ENCODE measurements at regions not wholly inside any gene's neighbourhood (a gene's known extent, or its start where the extent isn't known, plus 50 kb on each side); places are given as distances from the start of the nearest gene placed in this dataset.

DNA sequence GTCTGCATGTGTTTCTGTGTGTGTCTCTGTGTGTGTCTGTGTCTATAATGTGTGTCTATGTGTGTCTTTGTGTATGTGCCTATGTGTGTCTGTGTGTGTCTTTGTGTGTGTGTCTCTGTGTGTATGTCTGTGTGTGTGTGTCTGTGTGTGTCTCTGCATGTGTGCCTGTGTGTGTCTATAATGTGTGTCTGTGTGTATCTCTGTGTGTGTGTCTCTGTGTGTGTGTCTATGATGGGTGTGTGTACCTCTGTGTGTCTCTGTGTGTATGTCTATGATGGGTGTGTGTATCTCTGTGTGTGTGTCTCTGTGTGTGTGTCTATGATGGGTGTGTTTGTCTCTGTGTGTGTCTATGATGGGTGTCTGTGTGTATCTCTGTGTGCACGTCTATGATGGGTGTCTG, 126.2 kb upstream of the GPC1 start:
- H3K27me3 Mint-ChIP-seq (ENCODE audit: insufficient read depth, unreplicated experiment): peaks cover 5% of the 10 kb centered on the region
- no peaks in the 10 kb centered on the region for H3K36me3 Mint-ChIP-seq (ENCODE audit: insufficient read depth, unreplicated experiment)
- H3K27ac Mint-ChIP-seq (ENCODE audit: low read depth, unreplicated experiment): no peak overlapping the region
- no peaks in the 10 kb centered on the region for H3K9me3 Mint-ChIP-seq (ENCODE audit: unreplicated experiment)
- ChIA-PET CTCF (no interaction called here), POLR2A (no interaction called here)
- no peak overlapping the region for H3K4me3 Mint-ChIP-seq (ENCODE audit: unreplicated experiment)
- no TSS peak for BruUV-seq (replicated peaks)
- TF ChIP-seq, protein P1, sequence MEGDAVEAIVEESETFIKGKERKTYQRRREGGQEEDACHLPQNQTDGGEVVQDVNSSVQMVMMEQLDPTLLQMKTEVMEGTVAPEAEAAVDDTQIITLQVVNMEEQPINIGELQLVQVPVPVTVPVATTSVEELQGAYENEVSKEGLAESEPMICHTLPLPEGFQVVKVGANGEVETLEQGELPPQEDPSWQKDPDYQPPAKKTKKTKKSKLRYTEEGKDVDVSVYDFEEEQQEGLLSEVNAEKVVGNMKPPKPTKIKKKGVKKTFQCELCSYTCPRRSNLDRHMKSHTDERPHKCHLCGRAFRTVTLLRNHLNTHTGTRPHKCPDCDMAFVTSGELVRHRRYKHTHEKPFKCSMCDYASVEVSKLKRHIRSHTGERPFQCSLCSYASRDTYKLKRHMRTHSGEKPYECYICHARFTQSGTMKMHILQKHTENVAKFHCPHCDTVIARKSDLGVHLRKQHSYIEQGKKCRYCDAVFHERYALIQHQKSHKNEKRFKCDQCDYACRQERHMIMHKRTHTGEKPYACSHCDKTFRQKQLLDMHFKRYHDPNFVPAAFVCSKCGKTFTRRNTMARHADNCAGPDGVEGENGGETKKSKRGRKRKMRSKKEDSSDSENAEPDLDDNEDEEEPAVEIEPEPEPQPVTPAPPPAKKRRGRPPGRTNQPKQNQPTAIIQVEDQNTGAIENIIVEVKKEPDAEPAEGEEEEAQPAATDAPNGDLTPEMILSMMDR (IDR thresholded peaks at IDR 0.05; ENCODE audit: unreplicated experiment): no peak
- DNase-seq (ENCODE audit: unreplicated experiment): no peak
- H3K4me1 Mint-ChIP-seq (ENCODE audit: insufficient read depth, unreplicated experiment): no peaks in the 10 kb centered on the region
- intact Hi-C loops (cut with micrococcal nuclease): no loop called here

DNA sequence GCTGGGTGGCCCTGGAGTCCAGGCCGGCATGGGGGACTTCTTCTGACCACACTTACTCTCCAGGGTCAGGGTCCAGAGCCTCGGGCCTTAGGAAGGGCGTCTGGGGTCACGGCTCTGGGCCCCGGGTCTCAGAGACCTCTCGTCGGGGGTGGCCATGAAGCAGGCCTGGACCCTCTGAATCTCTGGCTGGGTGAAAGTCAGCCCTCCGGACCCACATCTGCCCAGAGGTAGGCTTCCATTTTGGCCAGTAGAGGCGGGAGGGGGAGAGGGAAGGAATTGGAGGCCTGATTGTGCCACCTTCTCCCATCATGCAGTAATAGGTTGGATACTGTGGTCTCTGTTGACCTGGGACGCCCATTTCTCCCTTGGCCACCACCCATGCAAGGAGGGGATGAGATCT, 125.3 kb upstream of the GPC1 start:
- no peaks in the 10 kb centered on the region for H3K27me3 Mint-ChIP-seq (ENCODE audit: insufficient read depth, unreplicated experiment)
- TF ChIP-seq, protein P1 (IDR thresholded peaks at IDR 0.05; ENCODE audit: unreplicated experiment): no peak
- CTCF ChIA-PET: no interaction called here
- no TSS peak for BruUV-seq (replicated peaks)
- H3K27ac Mint-ChIP-seq (ENCODE audit: low read depth, unreplicated experiment): no peak overlapping the region
- POLR2A ChIA-PET: no interaction called here
- H3K4me1 Mint-ChIP-seq (ENCODE audit: insufficient read depth, unreplicated experiment): no peaks in the 10 kb centered on the region
- no peaks in the 10 kb centered on the region for H3K36me3 Mint-ChIP-seq (ENCODE audit: insufficient read depth, unreplicated experiment)
- DNase-seq (ENCODE audit: unreplicated experiment): no peak
- no peaks in the 10 kb centered on the region for H3K9me3 Mint-ChIP-seq (ENCODE audit: unreplicated experiment)
- intact Hi-C loops (cut with micrococcal nuclease): no loop called here
- H3K4me3 Mint-ChIP-seq (ENCODE audit: unreplicated experiment): no peak overlapping the region

DNA sequence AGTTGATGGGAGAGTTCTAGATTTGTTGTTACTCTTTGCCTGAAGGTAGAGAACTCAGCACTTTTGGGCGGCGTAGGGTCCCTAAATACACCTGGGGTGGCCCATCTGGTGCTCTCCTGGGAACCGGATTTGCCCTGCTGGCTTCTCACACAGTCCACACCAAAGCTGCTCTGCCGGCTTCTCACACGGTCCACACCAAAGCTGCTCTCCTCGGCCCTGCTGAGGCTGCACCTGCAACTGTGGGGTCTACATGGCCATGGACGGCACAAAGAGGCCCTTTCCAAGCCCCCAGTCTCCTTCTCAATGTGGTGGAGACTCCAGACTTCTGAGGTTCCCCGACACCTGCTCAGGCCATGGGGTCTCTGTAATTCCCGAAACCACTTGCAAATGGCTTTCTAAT, 124.8 kb upstream of the GPC1 start:
- ChIA-PET CTCF (no interaction called here), POLR2A (no interaction called here)

DNA sequence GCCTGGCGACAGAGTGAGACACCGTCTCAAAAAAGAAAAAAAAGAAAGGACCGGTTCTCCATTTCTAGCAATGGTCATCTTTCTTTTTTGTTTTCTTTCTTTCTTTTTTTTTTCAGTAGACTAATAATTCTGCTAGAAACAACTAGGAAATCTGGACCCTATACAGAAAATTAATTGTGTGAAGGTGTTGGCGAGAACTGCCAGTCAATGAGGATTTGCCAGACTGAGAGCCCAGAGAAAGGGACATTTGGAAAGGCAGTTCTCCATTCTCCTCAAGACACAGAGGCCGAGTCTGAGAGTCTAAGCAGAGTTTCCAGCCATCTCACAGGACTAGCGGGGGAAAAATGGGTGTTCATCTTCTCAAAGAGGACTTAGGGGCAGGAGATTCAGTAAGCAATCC, 123.6 kb upstream of the GPC1 start:
- no TSS peak for BruUV-seq (replicated peaks)
- ChIA-PET POLR2A (interaction anchor here (0.5 kb wide), 1 partner anchor 681 kb away, joined by 3 read pairs; no protein-coding TSS in a partner anchor), CTCF (no interaction called here)
- Mint-ChIP-seq H3K36me3 (ENCODE audit: insufficient read depth, unreplicated experiment) (no peaks in the 10 kb centered on the region), H3K4me1 (ENCODE audit: insufficient read depth, unreplicated experiment) (no peaks in the 10 kb centered on the region), H3K27ac (ENCODE audit: low read depth, unreplicated experiment) (no peak overlapping the region), H3K4me3 (ENCODE audit: unreplicated experiment) (no peak overlapping the region), H3K9me3 (ENCODE audit: unreplicated experiment) (no peaks in the 10 kb centered on the region), H3K27me3 (ENCODE audit: insufficient read depth, unreplicated experiment) (no peaks in the 10 kb centered on the region)
- TF ChIP-seq, protein P1 (IDR thresholded peaks at IDR 0.05; ENCODE audit: unreplicated experiment): no peak
- no peak for DNase-seq (ENCODE audit: unreplicated experiment)
- intact Hi-C loops (cut with micrococcal nuclease): no loop called here

More for the DNA sequence above, 124.8 kb upstream of the GPC1 start:
- H3K4me3 Mint-ChIP-seq (ENCODE audit: unreplicated experiment): no peak overlapping the region
- no TSS peak for BruUV-seq (replicated peaks)
- intact Hi-C loops (cut with micrococcal nuclease): no loop called here
- no peak for DNase-seq (ENCODE audit: unreplicated experiment)
- no peaks in the 10 kb centered on the region for H3K4me1 Mint-ChIP-seq (ENCODE audit: insufficient read depth, unreplicated experiment)
- H3K9me3 Mint-ChIP-seq (ENCODE audit: unreplicated experiment): no peaks in the 10 kb centered on the region
- H3K36me3 Mint-ChIP-seq (ENCODE audit: insufficient read depth, unreplicated experiment): no peaks in the 10 kb centered on the region
- TF ChIP-seq, protein P1 (IDR thresholded peaks at IDR 0.05; ENCODE audit: unreplicated experiment): no peak
- H3K27me3 Mint-ChIP-seq (ENCODE audit: insufficient read depth, unreplicated experiment): no peaks in the 10 kb centered on the region
- H3K27ac Mint-ChIP-seq (ENCODE audit: low read depth, unreplicated experiment): no peak overlapping the region
